HepG2 (cell line): ENCODE measurements at regions not wholly inside any gene's neighbourhood (a gene's known extent, or its start where the extent isn't known, plus 50 kb on each side); places are given as distances from the start of the nearest gene placed in this dataset.

Source experiments
- ATM ChIP-seq: fragments of 450-650 bp; IDR thresholded peaks from 2 replicates; pipeline ENCODE4 v1.7.1; 2017; ENCODE audit warnings: mild to moderate bottlenecking, borderline replicate concordance
- CTCF ChIP-seq: sonication (generic); formaldehyde crosslinking; IDR thresholded peaks from 2 replicates; pipeline ENCODE4 v1.5.0; 2020; ENCODE audit warnings: mild to moderate bottlenecking, missing genetic modification reagents, moderate library complexity
- EHMT2 ChIP-seq: fragments of 200-600 bp; sonication (generic); IDR thresholded peaks from 2 replicates; pipeline ENCODE4 v1.7.0; 2017; ENCODE audit warnings: antibody characterized with exemption, low read depth, low read length, borderline replicate concordance
- GATAD1 ChIP-seq: IDR thresholded peaks from 2 replicates; pipeline ENCODE4 v1.6.1; 2016; ENCODE audit warnings: missing genetic modification reagents, missing compliant biosample characterization
- KDM5A ChIP-seq: fragments of 200-600 bp; sonication (generic); IDR thresholded peaks from 2 replicates; pipeline ENCODE4 v1.7.0; 2018; ENCODE audit warnings: antibody characterized with exemption, mild to moderate bottlenecking, low read length, borderline replicate concordance
- MED8 ChIP-seq: sonication (generic); formaldehyde crosslinking; IDR thresholded peaks from 2 replicates; pipeline ENCODE4 v1.8.1; 2023; ENCODE audit warnings: mild to moderate bottlenecking, missing genetic modification reagents; ENCODE audit not compliant: insufficient replicate concordance
- POLR2A ChIP-seq, 2 experiments: IDR thresholded peaks; 2 replicates each; pipeline ENCODE4 v1.6.1; 2011; ENCODE audit warnings: low read depth in 2 of 2, low read length in 2 of 2, mild to moderate bottlenecking in 1 of 2, moderate library complexity in 1 of 2; ENCODE audit not compliant: insufficient read depth in 1 of 2
- U2AF2 ChIP-seq: fragments of 200-400 bp; formaldehyde crosslinking; IDR thresholded peaks from 2 replicates; pipeline ENCODE4 v1.6.1; 2017; ENCODE audit warnings: low read depth, mild to moderate bottlenecking, low read length
- ZNF232 ChIP-seq: sonication (generic); formaldehyde crosslinking; IDR thresholded peaks from 2 replicates; pipeline ENCODE4 v1.4.0; 2020; ENCODE audit warnings: missing genetic modification reagents, borderline replicate concordance
- ZNF747 ChIP-seq: sonication (generic); formaldehyde crosslinking; IDR thresholded peaks from 2 replicates; pipeline ENCODE4 v1.8.1; 2023; ENCODE audit warnings: missing genetic modification reagents, mild to moderate bottlenecking, borderline replicate concordance
- ZNF841 ChIP-seq: sonication (generic); formaldehyde crosslinking; IDR thresholded peaks from 2 replicates; pipeline ENCODE4 v1.8.1; 2023; ENCODE audit warnings: missing genetic modification reagents, borderline replicate concordance
- TF ChIP-seq, protein P1 (sequence below): sonication (generic); formaldehyde crosslinking; IDR thresholded peaks from 2 replicates; pipeline ENCODE4 v1.8.1; 2023; ENCODE audit warnings: mild to moderate bottlenecking, missing genetic modification reagents

GRCh38 chr2:12162269-12163247 lies 416.1 kb downstream of the LPIN1 start:
- TF ChIP-seq ZNF232 (no peak), EHMT2 (no peak), KDM5A (no peak), CTCF (CRISPR knock-in tag) (no peak), MED8 (CRISPR knock-in tag) (no peak), ZNF841 (CRISPR knock-in tag) (no peak), U2AF2 (no peak), GATAD1 (CRISPR knock-in tag) (no peak), ZNF747 (no peak), ATM (no peak), POLR2A (IDR thresholded peaks at IDR 0.05; ENCODE audit: insufficient read depth in 1 of 2, low read depth in 2 of 2, low read length in 2 of 2) (no peak)
- TF ChIP-seq, protein P1, sequence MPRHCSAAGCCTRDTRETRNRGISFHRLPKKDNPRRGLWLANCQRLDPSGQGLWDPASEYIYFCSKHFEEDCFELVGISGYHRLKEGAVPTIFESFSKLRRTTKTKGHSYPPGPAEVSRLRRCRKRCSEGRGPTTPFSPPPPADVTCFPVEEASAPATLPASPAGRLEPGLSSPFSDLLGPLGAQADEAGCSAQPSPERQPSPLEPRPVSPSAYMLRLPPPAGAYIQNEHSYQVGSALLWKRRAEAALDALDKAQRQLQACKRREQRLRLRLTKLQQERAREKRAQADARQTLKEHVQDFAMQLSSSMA (CRISPR knock-in tag) = no peak
